ENCODE measurements at regions not wholly inside any gene's neighbourhood (a gene's known extent, or its start where the extent isn't known, plus 50 kb on each side); places are given as distances from the start of the nearest gene placed in this dataset.

DNA sequence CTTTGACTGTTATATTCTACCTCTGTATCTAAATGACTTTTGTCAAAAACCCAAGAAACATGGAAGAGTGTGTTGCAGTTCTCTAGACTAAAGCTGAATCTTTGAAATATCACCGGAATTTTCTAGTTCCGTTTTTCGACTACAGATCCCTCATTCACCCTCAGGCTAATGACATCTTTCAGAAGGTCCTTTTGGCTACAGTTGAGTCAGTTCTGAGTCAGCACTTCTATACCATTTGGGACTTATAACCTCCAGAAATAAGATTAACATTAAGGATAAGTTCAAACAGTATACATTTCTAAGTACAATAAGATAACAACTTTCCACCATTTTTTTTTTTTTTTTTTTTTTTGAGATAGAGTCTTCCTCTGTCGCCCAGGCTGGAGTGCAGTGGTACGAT is 331.0 kb upstream of the CPXCR1 start:
- Histone ChIP-seq H3K4me1 (no peaks in the 10 kb centered on the region), H3K27ac (no peak overlapping the region), H3K36me3 (no peaks in the 10 kb centered on the region), H3K4me3 (no peak overlapping the region), H3K27me3 (no peaks in the 10 kb centered on the region), H3K9me3 (no peaks in the 10 kb centered on the region)
- DNase-seq (no peak), ATAC-seq (no peak)
- TF ChIP-seq CTCF (IDR thresholded peaks at IDR 0.05): no peak
- WGBS, 2 donors: 90 to 95% methylated on average over 5 of the region's 5 CpGs
- intact Hi-C loops (cut with DNase I): no loop called here

DNA sequence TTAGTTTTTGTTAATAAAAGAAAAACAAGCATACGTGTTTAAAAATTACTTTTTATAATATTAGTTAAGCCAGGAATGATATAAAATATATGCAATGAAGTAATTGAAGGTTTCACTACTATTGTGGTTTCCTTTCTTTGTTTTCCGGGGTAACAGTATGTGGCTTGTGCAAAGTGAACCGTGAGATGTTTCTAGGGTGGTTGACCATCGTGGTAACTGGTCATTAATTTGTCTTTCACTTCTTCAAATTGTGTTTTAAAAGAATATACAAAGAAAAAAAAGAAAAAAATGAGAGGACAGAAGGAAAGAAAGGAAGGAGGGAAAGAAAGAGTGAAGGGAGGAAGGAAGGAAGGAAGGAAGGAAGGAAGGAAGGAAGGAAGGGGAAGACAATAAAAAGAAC is 330.1 kb upstream of the CPXCR1 start:
- ATAC-seq: no peak

GRCh38 chrX:88424071-88424470 is 323.0 kb upstream of the CPXCR1 start:
- H3K4me1 ChIP-seq: no peaks in the 10 kb centered on the region
- H3K36me3 ChIP-seq: no peaks in the 10 kb centered on the region
- intact Hi-C loops (cut with DNase I): no loop called here
- no peak for ATAC-seq
- no peak for DNase-seq
- H3K4me3 ChIP-seq: no peak overlapping the region
- H3K27ac ChIP-seq: no peak overlapping the region
- no peaks in the 10 kb centered on the region for H3K9me3 ChIP-seq
- no peaks in the 10 kb centered on the region for H3K27me3 ChIP-seq
- TF ChIP-seq CTCF (IDR thresholded peaks at IDR 0.05): no peak

More for the DNA sequence above, 330.1 kb upstream of the CPXCR1 start:
- H3K27ac ChIP-seq: no peak overlapping the region
- no peaks in the 10 kb centered on the region for H3K27me3 ChIP-seq
- no peak for DNase-seq
- no peaks in the 10 kb centered on the region for H3K4me1 ChIP-seq
- WGBS, 2 donors: 77 to 81% methylated on average over 4 of the region's 4 CpGs
- H3K36me3 ChIP-seq: no peaks in the 10 kb centered on the region
- H3K9me3 ChIP-seq: no peaks in the 10 kb centered on the region
- intact Hi-C loops (cut with DNase I): no loop called here
- no peak overlapping the region for H3K4me3 ChIP-seq
- no peak for TF ChIP-seq CTCF (IDR thresholded peaks at IDR 0.05)

DNA sequence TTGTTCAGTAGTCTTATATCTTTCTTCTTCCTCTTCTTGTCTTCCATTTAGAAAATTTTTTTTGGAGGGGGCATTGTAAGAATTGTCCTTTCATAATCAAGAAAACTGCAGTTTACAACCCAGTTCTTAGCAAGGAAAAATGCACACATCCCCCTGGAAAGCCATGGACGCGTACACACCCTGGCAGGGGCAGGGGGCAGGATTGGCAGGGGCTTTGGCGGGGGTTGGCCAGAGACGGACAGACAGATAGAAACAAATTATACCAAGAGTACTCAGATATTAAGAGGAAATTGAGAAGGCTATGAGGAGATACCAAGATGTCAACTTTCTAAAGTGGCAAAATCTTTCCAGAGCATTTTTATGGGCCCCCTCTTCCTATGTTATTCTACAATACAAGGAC is 322.5 kb upstream of the CPXCR1 start:
- ATAC-seq (no peak), DNase-seq (no peak)
- TF ChIP-seq CTCF (IDR thresholded peaks at IDR 0.05): no peak
- 86 to 92% methylated on average over 4 of the region's 4 CpGs for WGBS, 2 donors
- Histone ChIP-seq H3K4me1 (no peaks in the 10 kb centered on the region), H3K36me3 (no peaks in the 10 kb centered on the region), H3K27ac (no peak overlapping the region), H3K9me3 (no peaks in the 10 kb centered on the region), H3K4me3 (no peak overlapping the region), H3K27me3 (no peaks in the 10 kb centered on the region)
- intact Hi-C loops (cut with DNase I): no loop called here

DNA sequence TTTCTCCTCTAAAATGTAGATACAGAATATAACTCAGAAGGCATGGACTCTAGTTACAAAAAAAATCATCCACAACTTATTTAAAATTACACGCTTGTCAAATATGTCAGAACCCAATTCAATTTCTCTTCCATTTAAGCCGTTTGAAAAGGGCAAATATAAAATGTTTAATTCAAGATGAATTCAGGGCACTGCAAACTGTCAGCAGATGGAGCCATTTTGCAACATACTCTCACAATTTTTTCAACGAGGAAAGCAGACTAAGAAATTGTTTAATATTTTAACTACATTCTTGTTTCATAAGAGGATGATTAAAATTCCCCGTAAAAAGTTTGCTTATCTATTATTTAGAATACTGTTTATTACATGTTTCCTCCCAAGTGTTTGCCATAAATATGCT is 321.3 kb upstream of the CPXCR1 start:
- intact Hi-C loops (cut with DNase I): no loop called here
- Histone ChIP-seq H3K36me3 (no peaks in the 10 kb centered on the region), H3K27me3 (no peaks in the 10 kb centered on the region), H3K9me3 (no peaks in the 10 kb centered on the region), H3K4me1 (no peaks in the 10 kb centered on the region), H3K4me3 (no peak overlapping the region), H3K27ac (no peak overlapping the region)
- 42 to 48% methylated on average over 4 of the region's 4 CpGs for WGBS, 2 donors
- no peak for ATAC-seq
- no peak for TF ChIP-seq CTCF (IDR thresholded peaks at IDR 0.05)
- no peak for DNase-seq

All from heart right ventricle (tissue), 16 donors.